Inferior parietal cortex (tissue), 1 donor: ENCODE measurements at regions not wholly inside any gene's neighbourhood (a gene's known extent, or its start where the extent isn't known, plus 50 kb on each side); places are given as distances from the start of the nearest gene placed in this dataset.

Experiments used
- DNase-seq: peaks from one replicate; pipeline ENCODE4 v3.0.0-alpha.2; 2016; ENCODE audit errors: extremely low spot score

GRCh38 chr1:38464071-38464661, 395.4 kb downstream of the RRAGC start:
- no peak for DNase-seq

DNA sequence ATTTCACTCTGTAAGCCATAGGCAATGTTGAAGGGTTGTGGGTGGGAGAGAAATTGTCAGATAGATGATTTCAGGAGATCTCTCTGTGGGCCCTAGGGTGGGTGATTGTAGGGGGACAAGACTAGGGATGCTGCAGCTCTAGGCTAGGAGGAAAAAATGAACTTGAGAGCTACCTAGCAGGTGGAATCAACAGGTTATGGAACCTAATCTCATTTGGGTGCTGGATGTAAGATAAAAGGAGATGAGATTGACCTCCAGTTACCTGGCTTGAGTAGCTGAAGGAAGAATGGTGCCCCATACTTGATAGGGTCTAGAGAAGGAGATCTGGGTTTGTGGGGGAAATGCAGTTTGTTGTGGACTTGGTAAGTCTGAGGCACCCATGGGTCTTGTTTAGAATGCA, 396.5 kb downstream of the RRAGC start:
- no peak for DNase-seq

- no peak for DNase-seq
Observed at GRCh38 chr1:38456531-38456876, 403.1 kb downstream of the RRAGC start.

DNA sequence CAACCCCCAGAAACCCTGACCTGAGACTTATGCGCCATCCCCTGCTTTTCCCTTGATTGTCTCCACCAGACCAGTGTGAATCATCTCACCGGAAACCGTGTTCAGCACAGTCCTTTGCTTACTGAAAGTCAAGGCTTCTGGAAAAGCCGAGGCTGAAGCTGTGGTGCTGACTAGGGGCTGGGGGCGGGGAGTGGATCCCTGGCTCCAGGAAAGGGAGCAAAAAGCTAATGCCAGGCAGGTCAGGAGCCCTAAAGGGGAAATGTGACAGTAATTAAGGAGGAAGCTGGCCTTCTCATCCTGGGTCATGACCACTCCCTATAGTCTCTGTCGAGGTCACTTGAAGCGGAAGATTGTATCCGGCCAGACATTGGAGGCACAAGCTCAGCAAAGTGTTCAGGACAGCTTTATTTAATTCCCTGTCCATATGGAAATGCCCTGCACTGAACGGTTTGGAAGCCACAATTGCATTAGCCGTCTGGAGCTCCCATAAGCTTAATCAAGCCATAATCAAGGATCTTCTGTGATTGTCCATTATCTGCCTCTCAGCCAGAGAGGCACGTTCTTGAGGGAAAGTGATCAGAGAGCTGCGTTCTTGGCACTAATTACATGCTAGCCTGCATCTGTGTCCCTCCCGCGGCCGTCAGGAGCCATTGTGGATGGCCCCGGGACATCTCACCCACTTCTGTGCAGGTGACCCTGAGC, 403.6 kb downstream of the RRAGC start:
- no peak for DNase-seq

DNA sequence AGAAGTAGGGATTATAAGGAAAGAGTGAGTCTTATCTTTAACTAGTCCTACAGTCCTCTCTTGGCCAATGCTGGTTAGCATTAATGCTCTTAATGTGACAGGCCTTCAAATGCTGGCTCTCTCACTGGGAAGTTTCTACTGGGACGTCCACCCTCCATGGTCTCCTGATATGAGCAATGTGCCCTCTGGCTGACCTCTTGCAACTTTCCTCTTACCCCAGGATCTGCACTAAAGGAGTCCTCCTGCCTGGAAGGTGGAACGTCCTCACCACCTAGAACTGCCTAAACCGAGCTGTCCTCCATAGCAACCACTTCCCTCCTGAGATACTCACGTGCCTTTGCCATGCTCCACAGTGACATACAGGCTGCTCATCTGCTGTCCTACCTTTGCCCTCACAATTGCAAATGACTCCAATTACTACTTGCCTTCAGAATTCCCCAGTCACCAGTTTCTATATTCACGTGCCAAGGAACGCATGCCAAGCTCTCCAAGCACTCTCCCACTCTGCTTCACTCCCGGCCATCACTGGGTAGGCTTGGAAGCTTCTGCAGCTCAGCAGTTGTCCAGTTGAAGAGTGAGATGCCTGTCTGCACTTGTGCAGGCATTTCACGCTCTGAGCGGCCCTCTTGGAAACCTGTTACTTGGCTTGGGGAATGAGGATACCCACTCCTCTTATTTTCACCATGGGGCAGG, 404.7 kb downstream of the RRAGC start:
- DNase-seq: no peak

GRCh38 chr1:38454236-38454635, 405.3 kb downstream of the RRAGC start:
- DNase-seq: no peak

GRCh38 chr1:38452246-38452645, 405.7 kb upstream of the POU3F1 start:
- no peak for DNase-seq

GRCh38 chr1:38451541-38451993, 405.0 kb upstream of the POU3F1 start:
- peak; percentile 41 for DNase-seq

DNA sequence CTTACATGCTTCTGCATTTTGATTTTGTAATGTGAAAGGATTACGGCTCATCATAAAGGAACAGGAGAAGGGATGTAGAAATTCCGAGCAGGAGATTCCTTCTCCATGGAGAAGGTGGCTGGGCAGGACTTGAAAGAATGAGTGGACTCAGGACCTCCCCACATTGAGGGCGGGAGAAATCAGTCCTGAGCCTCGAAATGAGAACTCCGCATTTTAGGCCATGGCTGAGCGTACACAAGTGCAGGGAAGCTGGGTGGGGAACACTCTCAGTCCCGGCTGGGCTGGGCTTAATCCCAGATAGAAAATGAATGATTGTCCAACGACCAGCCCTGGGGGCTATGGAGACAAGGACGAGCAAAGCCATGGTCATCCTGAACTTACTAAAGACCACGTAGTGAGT, 402.3 kb upstream of the POU3F1 start:
- no peak for DNase-seq

- no peak for DNase-seq
Observed at GRCh38 chr1:38446936-38447335, 400.3 kb upstream of the POU3F1 start.

DNA sequence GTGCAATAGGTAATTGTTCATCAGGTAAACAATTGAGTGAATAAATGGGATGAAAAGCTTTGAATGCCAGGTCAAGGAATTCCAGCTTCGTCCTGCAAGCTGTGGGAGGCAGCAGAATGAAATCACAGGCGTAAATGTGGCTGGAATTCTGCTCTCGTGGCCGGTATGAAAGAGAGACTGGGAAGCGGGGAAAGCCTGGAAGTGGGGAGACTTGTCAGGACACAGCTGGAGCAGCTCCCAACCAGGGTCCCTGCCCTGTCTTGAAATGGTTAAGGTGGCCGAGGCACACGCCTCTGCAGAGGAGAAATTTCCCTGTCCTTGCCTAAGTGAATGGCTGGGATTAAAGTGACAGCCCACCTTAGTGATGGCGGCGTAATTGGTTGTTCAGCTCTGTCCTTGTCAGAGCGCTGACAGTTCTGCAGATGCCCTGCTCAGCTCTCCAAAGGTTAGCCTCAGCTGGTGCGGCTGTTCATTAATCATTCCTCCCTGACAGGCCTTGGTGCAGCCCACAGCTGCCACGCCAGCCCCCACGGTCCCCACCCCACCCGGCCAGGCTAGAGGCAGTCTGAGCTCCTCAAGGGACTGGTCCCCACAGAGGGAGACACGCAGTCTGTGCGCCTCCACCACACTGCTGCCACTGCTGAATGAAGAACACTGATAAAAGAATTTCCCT, 398.3 kb upstream of the POU3F1 start:
- DNase-seq: no peak

DNA sequence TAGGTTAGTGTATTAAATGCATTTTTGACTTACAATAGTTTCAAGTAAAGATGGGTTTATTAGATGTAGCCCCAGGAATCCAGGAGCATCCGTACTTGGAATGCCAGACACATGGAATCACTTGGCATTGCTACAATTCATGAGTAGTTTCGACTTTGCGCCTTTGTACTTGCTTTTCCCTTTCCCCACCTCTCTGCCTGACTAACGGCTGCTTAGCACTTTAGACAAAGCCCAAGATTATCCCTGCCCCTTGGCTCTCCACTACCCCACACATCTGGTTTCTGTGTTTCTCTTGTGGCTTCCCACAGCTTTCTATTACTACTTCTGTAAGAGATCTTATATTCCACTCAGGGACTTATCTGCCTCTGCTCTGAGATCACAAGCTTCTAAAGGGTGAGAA, 397.7 kb upstream of the POU3F1 start:
- no peak for DNase-seq

DNA sequence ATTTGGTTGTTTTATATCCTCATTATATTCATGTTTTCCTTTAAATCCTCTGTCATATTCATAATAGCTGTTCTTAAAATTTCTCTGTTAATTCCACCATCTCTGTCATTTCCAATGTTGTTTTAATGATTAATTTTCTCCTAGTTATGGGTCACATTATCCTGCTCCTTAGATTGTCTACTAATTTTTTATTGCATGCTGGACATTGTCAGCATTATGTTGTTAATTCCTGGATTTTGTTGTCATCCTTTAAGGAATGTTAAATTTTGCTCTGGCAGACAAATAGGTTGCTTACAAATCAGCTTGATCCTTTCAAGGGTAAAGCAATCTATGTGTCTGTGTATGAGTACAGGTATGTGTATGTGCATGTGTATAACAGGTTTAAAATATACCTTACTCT, 393.8 kb upstream of the POU3F1 start:
- no peak for DNase-seq

- DNase-seq: no peak
Observed at GRCh38 chr1:38436749-38437148, 390.2 kb upstream of the POU3F1 start.

DNA sequence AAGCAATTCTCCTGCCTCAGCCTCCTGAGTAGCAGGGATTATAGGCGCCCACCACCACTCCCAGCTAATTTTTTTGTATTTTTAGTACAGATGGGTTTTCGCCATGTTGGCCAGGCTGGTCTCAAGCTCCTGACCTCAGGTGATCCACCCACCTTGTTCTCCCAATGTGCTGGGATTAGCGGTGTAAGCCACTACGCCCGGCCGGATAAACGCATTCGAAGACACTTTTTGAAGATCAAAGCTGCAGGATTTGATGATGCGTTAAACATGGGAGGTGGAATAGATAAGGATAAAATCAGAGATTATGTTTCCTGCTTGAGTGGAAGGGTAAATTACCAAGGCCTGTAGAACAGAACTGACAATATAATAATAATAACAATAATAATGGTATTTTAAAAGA, 389.4 kb upstream of the POU3F1 start:
- no peak for DNase-seq

DNA sequence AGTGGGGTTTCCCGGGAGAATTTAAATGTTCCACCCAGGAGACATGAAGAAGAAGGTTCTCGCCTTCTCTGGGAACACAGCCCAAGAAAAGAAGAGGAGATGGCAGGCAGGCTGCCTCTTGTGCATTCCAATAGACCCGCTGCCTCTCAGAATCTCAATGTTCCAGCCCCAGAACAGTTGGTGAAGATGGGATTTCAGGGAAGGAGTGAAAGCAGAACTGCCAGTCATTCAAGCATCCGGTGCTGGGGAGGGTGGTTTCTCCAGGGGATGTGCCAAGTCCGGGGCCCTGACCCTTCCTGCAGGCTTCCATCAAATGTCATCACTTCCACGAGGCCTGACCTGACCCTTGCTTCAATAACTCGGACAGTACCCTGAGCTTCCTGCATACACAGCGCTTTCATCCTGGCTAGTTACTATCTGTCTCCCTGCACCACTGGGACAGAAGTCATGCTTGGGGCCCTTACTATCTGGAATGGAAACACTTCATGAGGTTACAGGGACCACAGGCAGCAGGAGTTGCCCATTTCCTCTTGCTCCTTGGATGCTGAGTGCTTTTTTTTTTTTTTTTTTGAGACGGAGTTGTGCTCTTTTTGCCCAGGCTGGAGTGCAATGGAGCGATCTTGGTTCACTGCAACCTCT, 386.6 kb upstream of the POU3F1 start:
- peak; percentile 10 for DNase-seq

GRCh38 chr1:38431535-38432376, 385.2 kb upstream of the POU3F1 start:
- DNase-seq: no peak

DNA sequence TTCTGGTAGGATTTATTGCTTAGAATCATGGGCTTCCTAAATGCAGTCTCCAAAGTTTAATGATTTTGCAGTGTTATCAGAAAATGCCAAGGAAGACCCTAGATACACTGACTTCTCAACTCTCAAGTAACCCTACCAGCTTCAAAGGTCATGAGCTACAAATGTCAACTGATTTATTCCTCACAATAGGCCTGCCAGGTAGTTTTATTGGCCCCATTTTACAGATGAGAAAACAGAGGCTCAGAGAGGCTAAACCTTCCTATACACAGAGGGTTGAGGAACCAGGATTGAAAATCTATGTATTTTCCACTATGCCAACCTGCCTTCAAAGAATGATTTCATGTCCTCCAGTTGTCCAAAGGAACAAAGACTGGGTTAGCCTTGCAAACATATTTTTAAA, 384.4 kb upstream of the POU3F1 start:
- no peak for DNase-seq

DNA sequence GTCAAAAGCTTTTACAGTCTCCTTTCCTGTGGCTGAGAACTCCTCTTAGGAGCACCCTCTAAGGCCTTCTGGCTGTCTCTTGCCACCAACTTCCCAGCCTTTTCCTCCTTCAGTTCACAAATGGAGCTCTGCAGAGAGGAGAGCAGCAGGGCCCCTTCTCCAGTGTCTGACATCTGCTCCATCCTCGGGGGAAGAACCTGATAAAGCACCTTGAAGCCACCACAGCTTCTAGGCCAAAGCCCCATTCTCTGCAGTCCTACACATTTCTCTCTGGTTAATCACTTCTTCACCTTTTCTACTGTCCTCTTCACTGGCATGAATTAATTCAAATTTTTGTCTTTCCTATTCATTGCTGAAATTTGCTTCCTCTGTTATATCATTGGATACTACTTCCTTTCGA, 378.1 kb upstream of the POU3F1 start:
- no peak for DNase-seq

DNA sequence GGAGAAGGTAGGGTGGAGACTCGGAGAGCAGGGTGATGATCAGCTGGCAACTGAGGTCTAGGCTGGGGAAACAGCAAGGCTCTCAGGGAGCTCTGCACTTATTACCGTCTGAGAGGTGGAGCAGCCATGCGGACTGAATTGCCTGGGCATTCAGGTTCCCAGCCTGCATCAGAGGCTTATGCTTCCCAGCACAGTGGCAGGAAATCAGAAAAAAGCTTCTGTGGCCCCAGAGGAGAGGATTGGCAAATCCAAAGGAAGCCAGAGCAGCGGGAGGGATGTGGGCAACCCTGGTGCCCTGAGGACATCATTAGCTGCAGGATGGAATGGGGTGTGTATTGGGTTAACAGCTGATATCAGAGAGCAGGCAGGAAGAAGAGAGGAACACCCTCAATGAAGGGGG, 374.1 kb upstream of the POU3F1 start:
- DNase-seq: no peak
